Tibial nerve (tissue), 4 donors: ENCODE measurements at regions not wholly inside any gene's neighbourhood (a gene's known extent, or its start where the extent isn't known, plus 50 kb on each side); places are given as distances from the start of the nearest gene placed in this dataset.

Source experiments
- DNase-seq, 2 donors: peaks; one replicate each; pipeline ENCODE4 v3.0.0-alpha.2; 2019; ENCODE audit warnings: low spot score in 2 of 2
- H3K27ac ChIP-seq, 4 donors: fragments of 200-600 bp; sonication (generic) in 3 of 4; one replicate each; pipeline ENCODE4 v1.5.1; 2017 to 2019; ENCODE audit warnings: mild to moderate bottlenecking in 1 of 4
- H3K27me3 ChIP-seq, 2 donors: fragments of 200-600 bp; sonication (generic) in 1 of 2; one replicate each; pipeline versions ENCODE4 v1.5.1 to v1.6.0; 2017 to 2019
- H3K36me3 ChIP-seq, 3 donors: fragments of 200-600 bp; sonication (generic); one replicate each; pipeline ENCODE4 v1.5.1; 2018 to 2019
- H3K4me1 ChIP-seq, 4 donors: fragments of 200-600 bp; sonication (generic) in 3 of 4; one replicate each; pipeline ENCODE4 v1.5.1; 2017 to 2019
- H3K4me3 ChIP-seq, 4 donors: fragments of 200-600 bp; sonication (generic) in 3 of 4; one replicate each; pipeline ENCODE4 v1.5.1; 2017 to 2019; ENCODE audit warnings: mild to moderate bottlenecking in 1 of 4, moderate library complexity in 1 of 4
- H3K9me3 ChIP-seq, 4 donors: fragments of 200-600 bp; sonication (generic) in 3 of 4; one replicate each; pipeline ENCODE4 v1.5.1; 2017 to 2019
- CTCF ChIP-seq, 5 experiments: fragments of 200-600 bp in 3 of 5; fragments of 450-650 bp in 2 of 5; sonication (generic) in 3 of 5; IDR thresholded peaks; one replicate each; pipeline ENCODE4 v1.5.1; 2016 to 2019; ENCODE audit warnings: antibody characterized with exemption in 5 of 5, mild to moderate bottlenecking in 3 of 5, moderate library complexity in 2 of 5
- EP300 ChIP-seq, 2 donors: sonication (generic); formaldehyde crosslinking; IDR thresholded peaks; one replicate each; pipeline ENCODE4 v1.6.1; 2017; ENCODE audit warnings: antibody characterized with exemption in 2 of 2, mild to moderate bottlenecking in 1 of 2
- POLR2A ChIP-seq, 2 donors: fragments of 450-650 bp; IDR thresholded peaks; one replicate each; pipeline ENCODE4 v1.6.1; 2017; ENCODE audit warnings: antibody characterized with exemption in 2 of 2, mild to moderate bottlenecking in 2 of 2, moderate library complexity in 2 of 2
- WGBS, 2 donors: methylation state at CpG; one replicate each; pipeline ENCODE4 v1.1.5; 2018; 5-methylcytosine and 5-hydroxymethylcytosine counted together

GRCh38 chr2:3000125-3000524 lies 377.5 kb downstream of the EIPR1 start:
- no peaks in the 10 kb centered on the region for H3K27me3 ChIP-seq
- no peaks in the 10 kb centered on the region for H3K4me1 ChIP-seq
- 42 to 61% methylated on average over 8 of the region's 8 CpGs for WGBS, 2 donors
- no peak overlapping the region for H3K27ac ChIP-seq
- TF ChIP-seq CTCF (IDR thresholded peaks at IDR 0.05), result no peak
- DNase-seq, result no peak
- no peak overlapping the region for H3K4me3 ChIP-seq
- no peaks in the 10 kb centered on the region for H3K9me3 ChIP-seq
- no peaks in the 10 kb centered on the region for H3K36me3 ChIP-seq

DNA sequence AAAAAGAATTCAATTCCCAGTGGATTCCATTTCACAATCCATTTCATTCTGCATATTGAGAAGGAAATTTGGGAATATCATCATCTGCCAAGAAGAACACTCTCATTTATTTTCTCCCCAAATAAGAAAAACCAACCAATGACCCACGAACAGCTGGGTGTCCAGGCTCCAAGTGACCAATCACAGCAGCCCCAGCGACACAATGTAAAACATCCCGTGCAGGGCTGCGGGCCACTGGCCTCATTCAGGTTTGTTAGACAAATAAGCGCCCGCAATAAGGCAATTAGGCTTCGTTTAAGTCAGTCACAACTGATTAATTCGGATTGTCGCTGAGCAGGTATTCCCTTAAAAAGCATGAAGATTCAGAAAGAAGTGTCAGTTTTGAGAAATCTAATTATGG lies 378.6 kb downstream of the EIPR1 start:
- Histone ChIP-seq H3K4me3 (no peak overlapping the region), H3K27me3 (no peaks in the 10 kb centered on the region), H3K36me3 (no peaks in the 10 kb centered on the region), H3K4me1 (no peaks in the 10 kb centered on the region), H3K27ac (no peak overlapping the region), H3K9me3 (no peaks in the 10 kb centered on the region)
- TF ChIP-seq EP300 (IDR thresholded peaks at IDR 0.05) (no peak), CTCF (IDR thresholded peaks at IDR 0.05) (no peak), POLR2A (IDR thresholded peaks at IDR 0.05) (no peak)
- DNase-seq, result no peak
- whole genome bisulfite sequencing, 2 donors, result 59 to 69% methylated on average over 9 of the region's 9 CpGs

DNA sequence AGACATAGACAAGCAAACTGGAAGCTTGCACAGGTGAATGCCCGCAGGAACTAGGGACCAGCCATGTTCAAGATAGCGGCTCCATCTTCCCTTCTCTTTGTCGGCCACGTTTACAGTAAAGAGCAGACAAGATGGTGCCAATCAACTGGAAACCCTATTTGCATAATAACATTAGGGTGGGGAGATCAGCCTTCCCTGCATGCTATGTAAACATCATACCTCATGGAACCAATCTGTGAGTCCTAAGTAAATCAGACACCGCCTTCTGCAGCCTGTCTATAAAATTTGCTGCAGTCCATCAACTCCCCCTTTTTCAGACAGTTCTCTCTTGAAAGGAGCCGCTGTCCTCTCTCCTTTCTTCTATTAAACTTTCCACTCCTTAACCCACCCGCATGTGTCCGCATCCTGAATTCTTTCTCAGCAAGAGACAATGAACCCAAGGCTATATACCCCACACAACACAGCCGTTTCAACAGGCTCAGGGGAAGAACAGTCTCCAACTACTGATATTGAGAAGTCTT lies 384.4 kb downstream of the EIPR1 start:
- Histone ChIP-seq H3K27me3 (no peaks in the 10 kb centered on the region), H3K4me3 (no peak overlapping the region), H3K4me1 (no peaks in the 10 kb centered on the region), H3K27ac (no peak overlapping the region), H3K36me3 (no peaks in the 10 kb centered on the region), H3K9me3 (peaks cover 0 to 18% (median 0%) of the 10 kb centered on the region in 4 donors)
- TF ChIP-seq EP300 (IDR thresholded peaks at IDR 0.05) (no peak), POLR2A (IDR thresholded peaks at IDR 0.05) (no peak), CTCF (IDR thresholded peaks at IDR 0.05) (no peak)
- 72 to 77% methylated on average over 9 of the region's 9 CpGs for WGBS, 2 donors
- DNase-seq, result no peak

DNA sequence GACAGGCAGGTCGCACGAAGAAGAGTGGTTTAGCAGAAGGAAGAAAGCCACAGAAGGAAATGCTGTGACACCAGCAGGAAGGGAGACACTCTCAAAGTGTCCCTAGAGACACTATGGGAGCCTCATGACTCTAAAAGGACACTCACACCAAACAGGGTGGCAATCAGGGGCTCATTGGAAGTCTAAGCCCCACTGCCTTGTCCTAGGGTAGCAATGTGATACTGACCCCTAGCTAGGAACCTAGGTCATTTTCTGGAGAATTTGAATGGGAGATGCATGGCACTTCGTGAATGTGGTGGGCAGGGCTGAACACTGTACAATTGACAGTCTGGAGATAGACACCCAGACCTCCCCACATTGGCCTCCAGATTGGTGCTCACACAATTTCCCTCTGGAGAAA lies 385.0 kb downstream of the EIPR1 start:
- WGBS, 2 donors, result 51 to 56% methylated on average over 3 of the region's 3 CpGs
- Histone ChIP-seq H3K4me1 (no peaks in the 10 kb centered on the region), H3K27me3 (no peaks in the 10 kb centered on the region), H3K36me3 (no peaks in the 10 kb centered on the region), H3K9me3 (peaks cover 0 to 23% (median 0%) of the 10 kb centered on the region in 4 donors), H3K27ac (no peak overlapping the region), H3K4me3 (no peak overlapping the region)
- DNase-seq, result no peak
- TF ChIP-seq CTCF (IDR thresholded peaks at IDR 0.05), result no peak
- TF ChIP-seq POLR2A (IDR thresholded peaks at IDR 0.05), result no peak
- TF ChIP-seq EP300 (IDR thresholded peaks at IDR 0.05), result no peak

DNA sequence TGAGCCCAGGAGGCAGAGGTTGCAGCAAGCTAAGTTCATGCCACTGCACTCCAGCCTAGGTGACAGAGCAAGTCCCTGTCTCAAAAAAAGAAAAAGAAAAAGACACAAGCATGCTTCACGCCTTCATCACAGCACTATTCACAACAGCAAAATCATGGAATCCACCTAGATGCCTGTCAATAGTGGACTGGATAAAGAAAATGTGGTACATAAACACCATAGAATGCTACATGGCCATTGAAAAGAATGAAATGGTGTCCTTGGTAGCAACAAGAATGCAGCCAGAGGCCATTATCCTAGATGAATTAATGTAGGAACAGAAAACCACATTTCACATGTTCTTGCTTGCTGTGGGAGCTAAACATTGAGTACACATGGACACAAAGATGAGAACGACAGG lies 392.6 kb downstream of the EIPR1 start:
- 76% methylated on average over 2 of the region's 2 CpGs for WGBS, 2 donors

More for the DNA sequence above, 392.6 kb downstream of the EIPR1 start:
- no peaks in the 10 kb centered on the region for H3K27me3 ChIP-seq
- H3K9me3 ChIP-seq, result peaks cover 0 to 26% (median 0%) of the 10 kb centered on the region in 4 donors
- TF ChIP-seq EP300 (IDR thresholded peaks at IDR 0.05) (no peak), POLR2A (IDR thresholded peaks at IDR 0.05) (no peak), CTCF (IDR thresholded peaks at IDR 0.05) (no peak)
- no peaks in the 10 kb centered on the region for H3K36me3 ChIP-seq
- no peak overlapping the region for H3K4me3 ChIP-seq
- no peak for DNase-seq
- no peak overlapping the region for H3K27ac ChIP-seq
- no peaks in the 10 kb centered on the region for H3K4me1 ChIP-seq
